ENCODE measurements at regions not wholly inside any gene's neighbourhood (a gene's known extent, or its start where the extent isn't known, plus 50 kb on each side); places are given as distances from the start of the nearest gene placed in this dataset.
A peak's percentile ranks its signal among the peaks of the same experiment; 100 is the strongest.

DNA sequence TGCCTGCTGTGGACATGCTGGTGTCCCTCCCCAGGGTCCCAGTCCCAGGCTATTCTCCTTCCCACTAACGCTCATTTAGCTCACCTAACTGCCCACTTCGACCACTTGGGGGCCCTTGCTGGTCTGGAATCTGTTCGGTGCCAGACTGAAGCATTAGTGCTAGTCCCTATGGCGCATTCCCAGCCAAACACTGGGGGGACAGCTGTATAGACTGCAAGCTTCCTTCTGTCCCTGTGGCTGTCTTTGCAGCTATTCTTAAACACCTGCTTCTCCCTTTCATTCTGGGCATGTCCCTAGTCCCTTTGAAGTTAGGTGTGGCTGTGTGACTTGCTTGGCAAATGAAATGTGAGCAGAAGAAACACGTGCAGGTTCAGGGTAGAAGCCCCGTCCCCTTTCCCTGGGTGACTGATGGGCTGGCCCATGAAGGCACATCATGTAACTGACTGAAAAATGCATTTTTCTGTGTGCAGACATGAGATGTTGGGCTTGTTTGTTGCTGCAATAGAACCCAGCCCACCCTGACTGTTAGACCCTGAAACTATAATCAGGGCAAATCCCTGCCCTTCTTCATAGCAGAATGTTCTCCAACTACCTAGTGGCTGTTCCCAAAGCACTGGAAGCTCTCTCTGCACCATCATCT lies 134.4 kb downstream of the BARX1 start:
- in situ Hi-C loops (cut with MboI; ENCODE audit: low pct_unique_long_range_greater_than_20kb, low sequenced_read_pairs, unreplicated experiment), result no loop called here
- peak; percentile 6 for TF ChIP-seq CTCF (IDR thresholded peaks at IDR 0.05; ENCODE audit: extremely low read depth, insufficient read depth, missing control alignments)
- no peak for DNase-seq (ENCODE audit: low spot score)

- in situ Hi-C loops (cut with MboI; ENCODE audit: low pct_unique_long_range_greater_than_20kb, low sequenced_read_pairs, unreplicated experiment), result no loop called here
- DNase-seq (ENCODE audit: low spot score), result peak; percentile 5
- no peak for TF ChIP-seq CTCF (IDR thresholded peaks at IDR 0.05; ENCODE audit: extremely low read depth, insufficient read depth, missing control alignments)
These were observed 135.2 kb downstream of the BARX1 start for GRCh38 chr9:93819905-93820304.

DNA sequence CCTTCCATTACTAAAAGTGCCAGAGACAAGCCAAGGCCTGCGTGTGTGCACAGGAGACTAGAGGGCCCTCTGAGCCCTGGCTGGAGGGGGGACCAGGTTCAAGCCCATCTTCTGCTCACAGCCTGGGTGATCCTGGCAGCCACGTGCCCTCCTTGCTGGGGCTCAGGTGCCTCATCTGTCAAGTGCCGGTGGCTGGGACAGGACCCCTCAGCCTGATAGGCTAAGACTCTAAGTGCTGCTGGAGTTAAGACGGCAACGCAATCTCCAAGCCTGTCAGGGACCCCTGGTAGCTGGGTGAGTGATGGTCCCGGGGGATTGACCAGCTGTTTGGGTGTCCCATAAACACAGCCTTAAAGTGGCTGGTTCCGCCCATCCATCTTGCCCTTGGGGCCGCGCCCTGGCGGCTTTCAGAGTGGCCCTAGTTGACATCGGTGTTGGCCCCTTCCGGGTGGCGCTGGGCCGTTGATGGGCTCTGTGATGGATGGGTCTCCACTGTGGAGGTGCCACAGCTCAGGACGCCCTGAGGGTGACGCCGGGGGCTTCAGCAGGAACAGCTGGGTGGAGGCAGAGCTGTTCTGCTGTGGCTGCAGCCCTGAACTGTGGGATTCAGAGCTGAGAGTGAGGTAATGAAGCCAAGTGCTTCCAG lies 136.2 kb downstream of the BARX1 start:
- DNase-seq (ENCODE audit: low spot score), result no peak
- no peak for TF ChIP-seq CTCF (IDR thresholded peaks at IDR 0.05; ENCODE audit: extremely low read depth, insufficient read depth, missing control alignments)
- in situ Hi-C loops (cut with MboI; ENCODE audit: low pct_unique_long_range_greater_than_20kb, low sequenced_read_pairs, unreplicated experiment), result no loop called here

GRCh38 chr9:93818237-93818636 lies 136.9 kb downstream of the BARX1 start:
- TF ChIP-seq CTCF (IDR thresholded peaks at IDR 0.05; ENCODE audit: extremely low read depth, insufficient read depth, missing control alignments), result no peak
- in situ Hi-C loops (cut with MboI; ENCODE audit: low pct_unique_long_range_greater_than_20kb, low sequenced_read_pairs, unreplicated experiment), result no loop called here

DNA sequence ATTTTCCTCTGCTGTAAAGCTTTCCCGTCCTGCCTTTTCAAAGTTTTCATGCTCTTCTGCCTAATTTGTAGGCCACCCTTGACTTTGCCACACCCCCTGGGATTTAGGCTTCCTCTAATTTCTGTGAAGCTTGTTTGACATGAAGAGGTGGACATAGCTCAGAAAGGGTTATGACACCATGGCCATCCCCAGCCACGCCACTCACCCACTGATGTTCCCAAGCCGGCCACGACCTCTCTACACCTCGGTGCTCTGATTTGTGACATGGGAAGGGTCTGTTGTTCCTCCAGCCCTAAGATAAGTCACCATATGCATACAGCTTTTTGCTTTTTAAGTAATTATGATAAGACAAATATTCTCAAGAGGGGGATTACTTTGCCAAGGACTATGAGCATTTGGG lies 139.5 kb downstream of the BARX1 start:
- peak; percentile 3 for DNase-seq (ENCODE audit: low spot score)
- TF ChIP-seq CTCF (IDR thresholded peaks at IDR 0.05; ENCODE audit: extremely low read depth, insufficient read depth, missing control alignments), result no peak
- in situ Hi-C loops (cut with MboI; ENCODE audit: low pct_unique_long_range_greater_than_20kb, low sequenced_read_pairs, unreplicated experiment), result no loop called here

More at GRCh38 chr9:93818237-93818636, 136.9 kb downstream of the BARX1 start:
- no peak for DNase-seq (ENCODE audit: low spot score)

- DNase-seq (ENCODE audit: low spot score), result no peak
- in situ Hi-C loops (cut with MboI; ENCODE audit: low pct_unique_long_range_greater_than_20kb, low sequenced_read_pairs, unreplicated experiment), result no loop called here
- no peak for TF ChIP-seq CTCF (IDR thresholded peaks at IDR 0.05; ENCODE audit: extremely low read depth, insufficient read depth, missing control alignments)
These were observed 140.0 kb downstream of the BARX1 start for GRCh38 chr9:93815135-93815534.
